ENCODE measurements at regions not wholly inside any gene's neighbourhood (a gene's known extent, or its start where the extent isn't known, plus 50 kb on each side); places are given as distances from the start of the nearest gene placed in this dataset.

- TF ChIP-seq POLR2AphosphoS5 (IDR thresholded peaks at IDR 0.05) (no peak), EP300 (IDR thresholded peaks at IDR 0.05) (no peak), POLR2A (IDR thresholded peaks at IDR 0.05) (no peak)
- TF ChIP-seq, protein P1, sequence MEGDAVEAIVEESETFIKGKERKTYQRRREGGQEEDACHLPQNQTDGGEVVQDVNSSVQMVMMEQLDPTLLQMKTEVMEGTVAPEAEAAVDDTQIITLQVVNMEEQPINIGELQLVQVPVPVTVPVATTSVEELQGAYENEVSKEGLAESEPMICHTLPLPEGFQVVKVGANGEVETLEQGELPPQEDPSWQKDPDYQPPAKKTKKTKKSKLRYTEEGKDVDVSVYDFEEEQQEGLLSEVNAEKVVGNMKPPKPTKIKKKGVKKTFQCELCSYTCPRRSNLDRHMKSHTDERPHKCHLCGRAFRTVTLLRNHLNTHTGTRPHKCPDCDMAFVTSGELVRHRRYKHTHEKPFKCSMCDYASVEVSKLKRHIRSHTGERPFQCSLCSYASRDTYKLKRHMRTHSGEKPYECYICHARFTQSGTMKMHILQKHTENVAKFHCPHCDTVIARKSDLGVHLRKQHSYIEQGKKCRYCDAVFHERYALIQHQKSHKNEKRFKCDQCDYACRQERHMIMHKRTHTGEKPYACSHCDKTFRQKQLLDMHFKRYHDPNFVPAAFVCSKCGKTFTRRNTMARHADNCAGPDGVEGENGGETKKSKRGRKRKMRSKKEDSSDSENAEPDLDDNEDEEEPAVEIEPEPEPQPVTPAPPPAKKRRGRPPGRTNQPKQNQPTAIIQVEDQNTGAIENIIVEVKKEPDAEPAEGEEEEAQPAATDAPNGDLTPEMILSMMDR (IDR thresholded peaks at IDR 0.05) = no peak
Measured at GRCh38 chr4:106494066-106494465, 125.5 kb upstream of the GIMD1 start.

Measured in suprapubic skin (tissue), 4 donors.